H1 (cell line): ENCODE measurements at regions not wholly inside any gene's neighbourhood (a gene's known extent, or its start where the extent isn't known, plus 50 kb on each side); places are given as distances from the start of the nearest gene placed in this dataset.

ENCODE experiments used
- CTCF ChIA-PET: fragments of 300-600 bp; sonication (Branson Sonifier 250); formaldehyde crosslinking; loops from one replicate; lab custom pipeline; 2021; ENCODE audit not compliant: partially characterized antibody; lab: Charles Lee
- POLR2A ChIA-PET: fragments of 300-600 bp; sonication (Branson Sonifier 250); formaldehyde crosslinking; loops from one replicate; lab custom pipeline; 2021; ENCODE audit warnings: inconsistent platforms; ENCODE audit not compliant: partially characterized antibody; lab: Charles Lee
- DNase-seq, 2 experiments: peaks; one replicate each; pipeline versions ENCODE4 v3.0.0 to v3.0.0-alpha.2; 2010 to 2022; ENCODE audit warnings: low spot score in 2 of 2, low read depth in 1 of 2, mixed read lengths in 1 of 2
- FAIRE-seq: peaks from 2 replicates; lab custom pipeline; 2011; peaks lifted over from hg19 to GRCh38; lab: Jason Lieb, UNC
- H2AFZ ChIP-seq: 2 replicates; pipeline ENCODE4 v1.8.1; 2012; ENCODE audit warnings: low read length, inconsistent platforms
- H2AK5ac ChIP-seq: 2 replicates; pipeline ENCODE4 v1.6.1; 2013; ENCODE audit warnings: low read depth, low read length
- H2BK120ac ChIP-seq: replicated peaks from 2 replicates; pipeline ENCODE3; 2013; ENCODE audit warnings: low read depth, low read length, inconsistent platforms
- H2BK12ac ChIP-seq: 2 replicates; pipeline ENCODE4 v1.6.1; 2013; ENCODE audit warnings: low read depth, low read length
- H2BK15ac ChIP-seq: 2 replicates; pipeline ENCODE4 v1.6.1; 2013; ENCODE audit warnings: low read length
- H2BK20ac ChIP-seq: 2 replicates; pipeline ENCODE4 v1.6.1; 2013; ENCODE audit warnings: low read length
- H2BK5ac ChIP-seq: 2 replicates; pipeline ENCODE4 v1.6.1; 2013; ENCODE audit warnings: low read depth, low read length
- H3K14ac ChIP-seq: 2 replicates; pipeline ENCODE4 v1.6.1; 2013; ENCODE audit warnings: inconsistent platforms; ENCODE audit not compliant: insufficient read length
- H3K18ac ChIP-seq: 2 replicates; pipeline ENCODE4 v1.6.1; 2013; ENCODE audit warnings: low read length; ENCODE audit errors: extremely low read depth
- H3K23ac ChIP-seq: 2 replicates; pipeline ENCODE4 v1.6.1; 2013; ENCODE audit warnings: inconsistent platforms; ENCODE audit not compliant: insufficient read length
- H3K23me2 ChIP-seq: 2 replicates; pipeline ENCODE4 v1.6.1; 2013; ENCODE audit warnings: low read depth, low read length
- H3K27ac ChIP-seq: 2 replicates; pipeline ENCODE4 v1.6.1; 2011; ENCODE audit warnings: low read depth, low read length, inconsistent platforms
- H3K27me3 ChIP-seq, 4 experiments: replicated peaks in 1 of 4; 1 replicate in 1 of 4; 2 replicates in 3 of 4; pipeline versions ENCODE4 v1.6.1 to v1.8.1; 2011 to 2013; ENCODE audit warnings: low read length in 3 of 4, mild to moderate bottlenecking in 3 of 4, inconsistent platforms in 2 of 4, mixed read lengths in 2 of 4, moderate library complexity in 1 of 4; ENCODE audit not compliant: control insufficient read depth in 3 of 4, insufficient read depth in 3 of 4; ENCODE audit errors: extremely low read depth in 1 of 4
- H3K36me3 ChIP-seq, 4 experiments: 2 replicates each; pipeline versions ENCODE4 v1.6.1 to v1.8.1; 2011 to 2013; ENCODE audit warnings: mild to moderate bottlenecking in 4 of 4, low read length in 3 of 4, moderate library complexity in 2 of 4, control low read depth in 1 of 4, inconsistent platforms in 1 of 4; ENCODE audit not compliant: insufficient read depth in 4 of 4, control insufficient read depth in 2 of 4
- H3K4ac ChIP-seq: replicated peaks from 2 replicates; pipeline ENCODE3; 2013; ENCODE audit warnings: low read length, low read depth, mixed read lengths, inconsistent platforms; ENCODE audit not compliant: insufficient read length
- H3K4me1 ChIP-seq, 4 experiments: replicated peaks in 1 of 4; 1 replicate in 1 of 4; 2 replicates in 3 of 4; pipeline versions ENCODE4 v1.6.1 to v1.8.1; 2011 to 2013; ENCODE audit warnings: low read length in 3 of 4, inconsistent platforms in 2 of 4, mixed read lengths in 1 of 4; ENCODE audit not compliant: insufficient read depth in 4 of 4, control insufficient read depth in 3 of 4
- H3K4me2 ChIP-seq, 2 experiments: 2 replicates each; pipeline versions ENCODE4 v1.6.1 to v1.8.1; 2011 to 2013; ENCODE audit warnings: low read depth in 2 of 2, low read length in 2 of 2, control low read depth in 1 of 2, inconsistent platforms in 1 of 2, mild to moderate bottlenecking in 1 of 2; ENCODE audit not compliant: insufficient read depth in 1 of 2
- H3K4me3 ChIP-seq, 4 experiments: fragments of 200-600, 300-600 bp in 1 of 4; sonication (generic), shearing (Covaris generic), sonication (Bioruptor Twin) in 1 of 4; 2 replicates each; pipeline versions ENCODE4 v1.5.1 to v1.8.1; 2011 to 2016; ENCODE audit warnings: low read length in 4 of 4, low read depth in 3 of 4, control low read depth in 2 of 4, inconsistent platforms in 2 of 4, mild to moderate bottlenecking in 2 of 4, mixed read lengths in 1 of 4, moderate library complexity in 1 of 4; ENCODE audit not compliant: insufficient read depth in 2 of 4; ENCODE audit errors: extremely low read depth in 1 of 4
- H3K56ac ChIP-seq: replicated peaks from 2 replicates; pipeline ENCODE3; 2013; ENCODE audit warnings: low read depth, mild to moderate bottlenecking, mixed read lengths, low read length, inconsistent platforms; ENCODE audit not compliant: insufficient read length
- H3K79me1 ChIP-seq: 2 replicates; pipeline ENCODE4 v1.6.1; 2013; ENCODE audit warnings: low read depth, low read length, control low read depth
- H3K79me2 ChIP-seq, 2 experiments: 2 replicates each; pipeline versions ENCODE4 v1.6.1 to v1.8.1; 2012 to 2013; ENCODE audit warnings: low read length in 2 of 2, mild to moderate bottlenecking in 2 of 2, inconsistent platforms in 1 of 2; ENCODE audit not compliant: insufficient read depth in 2 of 2, control insufficient read depth in 1 of 2
- H3K9ac ChIP-seq, 4 experiments: replicated peaks in 1 of 4; 1 replicate in 1 of 4; 2 replicates in 3 of 4; pipeline versions ENCODE4 v1.6.1 to v1.8.1; 2011 to 2013; ENCODE audit warnings: low read depth in 3 of 4, low read length in 3 of 4, control low read depth in 2 of 4, mild to moderate bottlenecking in 2 of 4, moderate library complexity in 2 of 4, inconsistent platforms in 1 of 4; ENCODE audit errors: extremely low read depth in 1 of 4
- H3K9me3 ChIP-seq, 2 experiments: 2 replicates each; pipeline versions ENCODE4 v1.6.1 to v1.8.1; 2012 to 2013; ENCODE audit warnings: mild to moderate bottlenecking in 2 of 2, moderate library complexity in 2 of 2, control low read depth in 1 of 2, inconsistent platforms in 1 of 2, low read depth in 1 of 2, low read length in 1 of 2, mixed read lengths in 1 of 2; ENCODE audit not compliant: insufficient read depth in 2 of 2
- H4K20me1 ChIP-seq, 2 experiments: replicated peaks in 1 of 2; 2 replicates each; pipeline versions ENCODE3 to v1.8.1; 2011 to 2013; ENCODE audit warnings: inconsistent platforms in 2 of 2, low read length in 2 of 2, mild to moderate bottlenecking in 1 of 2; ENCODE audit not compliant: insufficient read depth in 2 of 2, control insufficient read depth in 1 of 2
- H4K5ac ChIP-seq: 2 replicates; pipeline ENCODE4 v1.6.1; 2013; ENCODE audit warnings: low read length, low read depth, mixed read lengths, inconsistent platforms; ENCODE audit not compliant: insufficient read length
- H4K8ac ChIP-seq: 2 replicates; pipeline ENCODE4 v1.8.0; 2013; ENCODE audit warnings: mild to moderate bottlenecking, moderate library complexity, low read length, inconsistent platforms; ENCODE audit not compliant: insufficient read depth; ENCODE audit errors: extremely low read depth
- H4K91ac ChIP-seq: replicated peaks from 2 replicates; pipeline ENCODE3; 2013; ENCODE audit warnings: low read length, mixed read lengths, inconsistent platforms; ENCODE audit not compliant: insufficient read length
- ATF3 ChIP-seq: IDR thresholded peaks from 2 replicates; pipeline ENCODE4 v1.6.1; 2011; ENCODE audit warnings: low read depth, mild to moderate bottlenecking, low read length; ENCODE audit not compliant: insufficient read depth
- BACH1 ChIP-seq: IDR thresholded peaks from 2 replicates; pipeline ENCODE4 v1.6.1; 2012; ENCODE audit warnings: low read length, improper control_type of control experiment
- CHD1 ChIP-seq: IDR thresholded peaks from 2 replicates; pipeline ENCODE4 v1.6.1; 2012; ENCODE audit warnings: low read depth, low read length, improper control_type of control experiment
- CTCF ChIP-seq, 3 experiments: IDR thresholded peaks; 1 replicate in 2 of 3; 2 replicates in 1 of 3; pipeline versions ENCODE4 v1.5.1 to v1.6.1; 2011; ENCODE audit warnings: low read length in 3 of 3, mild to moderate bottlenecking in 3 of 3, inconsistent platforms in 2 of 3, low read depth in 1 of 3, moderate library complexity in 1 of 3; ENCODE audit not compliant: insufficient read depth in 1 of 3; ENCODE audit errors: control extremely low read depth in 1 of 3
- EGR1 ChIP-seq: IDR thresholded peaks from 2 replicates; pipeline ENCODE4 v1.6.1; 2011; ENCODE audit warnings: low read depth, low read length, borderline replicate concordance
- NANOG ChIP-seq: IDR thresholded peaks from 2 replicates; pipeline ENCODE4 v1.6.1; 2011; ENCODE audit warnings: low read length, low read depth, mild to moderate bottlenecking, inconsistent platforms; ENCODE audit not compliant: insufficient read depth, poor library complexity, severe bottlenecking
- NRF1 ChIP-seq: IDR thresholded peaks from 2 replicates; pipeline ENCODE4 v1.6.1; 2011; ENCODE audit warnings: mild to moderate bottlenecking, low read depth, low read length, improper control_type of control experiment
- POLR2AphosphoS5 ChIP-seq: IDR thresholded peaks from 2 replicates; pipeline ENCODE4 v1.6.1; 2011; ENCODE audit warnings: low read depth, low read length
- POU5F1 ChIP-seq: IDR thresholded peaks from 2 replicates; pipeline ENCODE4 v1.6.1; 2011; ENCODE audit warnings: low read depth, mild to moderate bottlenecking, low read length, moderate library complexity
- RBBP5 ChIP-seq: IDR thresholded peaks from 2 replicates; pipeline ENCODE4 v1.7.1; 2012; ENCODE audit warnings: low read depth, mild to moderate bottlenecking, inconsistent platforms, low read length, moderate library complexity, borderline replicate concordance
- SIN3A ChIP-seq, 2 experiments: IDR thresholded peaks in 1 of 2; conservative IDR thresholded peaks in 1 of 2; 2 replicates each; pipeline ENCODE4 v1.6.1; 2011 to 2012; ENCODE audit warnings: low read length in 2 of 2, improper control_type of control experiment in 1 of 2, low read depth in 1 of 2, mild to moderate bottlenecking in 1 of 2
- WGBS, 2 experiments: shearing (Covaris generic) in 1 of 2; methylation state at CpG; one replicate each; pipeline versions ENCODE4 v1.1.6 to v1.1.7; 2013 to 2015; ENCODE audit warnings: low lambda C conversion rate in 2 of 2, mixed read lengths in 2 of 2, inconsistent platforms in 1 of 2, low coverage in 1 of 2, missing lambda C conversion rate in 1 of 2; ENCODE audit not compliant: insufficient replicate concordance in 2 of 2, insufficient coverage in 1 of 2, insufficient read length in 1 of 2; ENCODE audit errors: extremely low coverage in 1 of 2, missing lambda C conversion rate in 1 of 2; 5-methylcytosine and 5-hydroxymethylcytosine counted together

- H2AFZ ChIP-seq: no peak overlapping the region
- DNase-seq (no peak), FAIRE-seq (no peak)
- no peak overlapping the region for H4K8ac ChIP-seq
- no peak overlapping the region for H3K56ac ChIP-seq
- no peaks in the 10 kb centered on the region for H3K27me3 ChIP-seq
- no peaks in the 10 kb centered on the region for H3K36me3 ChIP-seq
- H3K14ac ChIP-seq: no peak overlapping the region
- no peak overlapping the region for H3K4ac ChIP-seq
- ChIA-PET POLR2A (no interaction called here), CTCF (no interaction called here)
- no peak overlapping the region for H2BK20ac ChIP-seq
- no peak overlapping the region for H3K18ac ChIP-seq
- no peak overlapping the region for H3K27ac ChIP-seq
- H3K9me3 ChIP-seq: peaks cover 14 to 87% of the 10 kb centered on the region in 2 experiments; a peak in 3 of 4 replicates
- no peak overlapping the region for H3K23ac ChIP-seq
- H3K23me2 ChIP-seq: no peaks in the 10 kb centered on the region
- no peak overlapping the region for H3K4me3 ChIP-seq
- no peak overlapping the region for H3K4me2 ChIP-seq
- H4K91ac ChIP-seq: no peak overlapping the region
- WGBS, 2 experiments: 67% methylated on average over 1 of the region's 1 CpG; no CpG with 5 or more reads in 1 of the 2 experiments
- no peaks in the 10 kb centered on the region for H3K79me2 ChIP-seq
- no peak overlapping the region for H3K9ac ChIP-seq
- H2BK12ac ChIP-seq: no peak overlapping the region
- no peak overlapping the region for H2BK5ac ChIP-seq
- H2AK5ac ChIP-seq: no peak overlapping the region
- H2BK15ac ChIP-seq: no peak overlapping the region
- no peaks in the 10 kb centered on the region for H3K79me1 ChIP-seq
- no peak overlapping the region for H4K5ac ChIP-seq
- H4K20me1 ChIP-seq: no peaks in the 10 kb centered on the region
- no peak overlapping the region for H2BK120ac ChIP-seq
- no peaks in the 10 kb centered on the region for H3K4me1 ChIP-seq
- no peak for TF ChIP-seq ATF3
- no peak for TF ChIP-seq NANOG
- no peak for TF ChIP-seq CHD1
- no peak for TF ChIP-seq POLR2AphosphoS5
- no peak for TF ChIP-seq NRF1
- no peak for TF ChIP-seq EGR1
- no peak for TF ChIP-seq BACH1
- no peak for TF ChIP-seq CTCF (IDR thresholded peaks at IDR 0.05; ENCODE audit: control extremely low read depth in 1 of 3, insufficient read depth in 1 of 3, low read depth in 1 of 3, low read length in 3 of 3)
- TF ChIP-seq RBBP5: no peak
- TF ChIP-seq POU5F1: no peak
- TF ChIP-seq SIN3A (conservative IDR thresholded peaks at IDR 0.05 in 1 of 2, IDR thresholded peaks at IDR 0.05 in 1 of 2; ENCODE audit: low read depth in 1 of 2, low read length in 2 of 2): no peak
Observed at GRCh38 chrY:8622156-8622555, 715.1 kb upstream of the TSPY4 start.
